NCI-H2081 (cell line): ENCODE measurements at regions not wholly inside any gene's neighbourhood (a gene's known extent, or its start where the extent isn't known, plus 50 kb on each side); places are given as distances from the start of the nearest gene placed in this dataset.

Experiments used
- DNase-seq, 2 experiments: peaks; one replicate each; lab custom pipeline; 2025; lab: John Stamatoyannopoulos, UW

DNA sequence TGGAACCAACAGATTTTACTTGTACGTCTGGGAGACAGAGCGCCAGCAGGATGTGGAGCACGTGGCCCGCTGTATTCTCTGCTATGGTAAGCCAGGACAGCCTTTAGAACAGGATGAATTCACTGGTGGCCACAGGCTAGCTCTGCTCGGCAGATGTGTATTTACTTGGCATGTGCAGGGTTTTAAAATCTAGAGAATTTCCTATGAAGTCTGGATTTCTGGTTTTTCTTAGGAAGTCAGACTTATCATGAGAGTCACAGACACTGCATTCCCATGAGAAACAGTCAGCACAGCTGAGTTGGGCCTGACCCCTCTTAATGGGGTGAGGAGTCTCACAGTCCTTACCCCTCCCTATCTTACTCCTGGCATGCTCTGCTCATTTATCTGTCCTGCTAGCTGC is 84.6 kb upstream of the COL6A5 start:
- no peak for DNase-seq

DNA sequence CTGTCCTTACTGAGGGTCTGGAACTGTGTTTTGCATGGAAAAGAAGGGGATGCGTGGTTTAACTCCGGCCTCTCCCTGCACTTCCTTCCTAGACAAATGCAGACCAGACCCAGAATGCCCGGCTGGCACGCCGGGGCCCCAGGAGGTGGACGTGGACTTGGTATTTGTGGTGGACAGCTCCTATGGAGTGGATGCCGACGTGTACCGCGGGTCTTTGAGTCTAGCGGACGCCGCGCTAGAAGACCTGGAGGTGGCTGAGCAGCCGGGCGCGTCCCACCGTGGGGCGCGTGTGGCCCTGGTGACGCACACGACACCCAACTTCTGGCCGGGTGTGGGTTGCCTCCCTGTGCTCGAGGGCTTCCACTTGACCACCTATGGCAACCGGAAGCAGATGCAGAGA is 81.8 kb upstream of the COL6A5 start:
- DNase-seq, result no peak

DNA sequence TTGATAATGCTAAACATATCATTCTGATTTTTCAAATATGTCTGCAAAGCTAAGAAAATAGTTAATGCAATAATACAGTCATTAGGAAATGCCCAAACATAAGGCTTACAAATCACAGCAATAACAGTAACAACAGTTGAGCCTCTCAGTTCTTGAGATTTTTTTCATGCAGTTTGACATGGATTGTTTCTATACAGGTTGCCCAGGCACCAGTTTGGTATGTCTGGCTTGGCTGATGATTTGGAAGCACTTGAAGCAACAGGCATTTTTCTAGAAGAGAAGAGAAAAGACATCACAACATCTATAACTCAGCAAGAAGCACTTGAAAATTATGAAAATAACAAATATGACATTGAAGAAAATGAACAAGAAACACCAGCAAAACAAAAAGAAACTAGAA is 78.7 kb upstream of the COL6A5 start:
- no peak for DNase-seq

DNA sequence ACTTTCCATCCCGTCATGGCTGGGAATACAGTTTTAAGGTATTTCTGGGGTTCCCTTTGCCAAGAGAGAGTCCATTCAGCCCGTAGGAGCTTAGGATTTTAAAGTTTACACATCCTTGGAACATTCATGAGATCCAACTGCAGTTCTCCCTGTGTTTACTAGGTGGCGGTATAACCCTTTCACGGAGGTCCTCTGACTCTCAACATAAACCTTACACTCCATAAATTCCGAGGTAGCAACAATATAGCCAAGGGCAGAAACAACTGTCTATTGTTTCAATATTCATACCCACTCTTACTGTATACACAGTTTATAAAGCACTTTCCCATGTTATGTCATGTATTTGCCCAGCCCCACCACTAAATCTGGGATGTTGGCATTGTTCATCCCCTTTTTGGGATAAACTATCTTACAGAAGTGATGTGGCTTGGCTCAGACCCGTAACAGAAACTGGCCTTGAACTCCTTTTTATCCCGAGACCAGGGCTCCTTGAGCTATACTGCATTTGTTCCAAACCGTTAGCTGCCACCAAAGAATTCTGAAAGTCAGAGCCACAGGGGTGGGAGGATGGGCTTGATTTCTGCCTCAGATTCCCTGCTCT is 69.2 kb upstream of the COL6A5 start:
- DNase-seq, result peak; percentile 37 to 54

DNA sequence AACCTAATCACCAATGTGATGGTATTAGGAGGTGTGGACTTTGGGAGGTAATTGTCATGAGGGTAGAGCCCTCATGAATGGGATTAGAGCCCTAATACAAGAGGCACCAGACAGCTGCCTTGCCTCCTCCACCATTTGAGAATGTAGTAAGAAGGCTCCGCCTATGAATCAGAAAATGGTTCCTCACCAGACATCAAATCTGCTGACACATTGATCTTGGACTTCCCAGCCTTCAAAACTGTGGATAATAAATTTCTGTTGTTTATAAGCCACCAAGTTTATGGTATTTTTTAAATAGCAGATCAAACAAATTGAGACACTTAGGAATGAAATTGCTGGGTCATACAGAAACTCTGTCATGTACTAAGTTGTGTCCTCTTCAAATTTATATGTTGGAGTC is 56.8 kb upstream of the COL6A5 start:
- DNase-seq, result no peak

DNA sequence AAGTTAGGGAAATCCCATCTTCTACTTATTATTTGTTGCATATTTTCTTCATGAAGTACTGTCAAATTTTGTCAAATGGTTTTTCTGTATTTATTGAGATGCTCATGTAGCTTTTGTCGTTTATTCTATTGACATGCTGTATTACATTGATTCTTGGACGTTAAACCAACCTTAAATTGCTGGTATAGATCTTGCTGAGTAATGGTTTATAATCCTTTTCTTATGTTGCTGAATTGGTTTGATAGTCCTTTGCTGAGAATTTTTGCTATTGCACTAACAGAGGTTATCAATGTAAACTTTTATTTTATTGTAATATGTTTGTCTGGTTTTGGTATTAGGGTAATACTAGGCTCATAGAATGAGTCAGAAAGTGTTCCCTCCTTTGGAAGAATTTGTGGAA is 54.3 kb upstream of the COL6A5 start:
- no peak for DNase-seq

DNA sequence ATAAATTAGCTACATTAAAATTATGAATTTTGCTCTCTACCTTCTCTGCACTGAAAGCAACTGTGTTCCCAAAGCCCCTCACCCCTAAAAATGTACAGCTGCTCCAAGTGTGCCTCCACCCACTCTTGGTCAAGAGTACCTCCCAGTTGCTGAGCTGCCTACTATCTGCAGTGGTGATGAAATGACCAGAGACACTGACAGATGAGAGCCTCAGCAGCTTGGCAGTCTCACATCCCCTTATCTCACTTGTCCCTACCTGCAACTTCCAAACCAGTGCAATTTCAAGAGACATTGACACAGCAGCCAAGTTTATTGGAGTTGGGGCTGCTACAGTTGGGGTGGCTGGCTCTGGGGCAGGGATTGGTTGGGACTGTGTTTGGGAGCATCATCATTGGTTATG is 52.2 kb upstream of the COL6A5 start:
- no peak for DNase-seq
